ENCODE measurements at regions not wholly inside any gene's neighbourhood (a gene's known extent, or its start where the extent isn't known, plus 50 kb on each side); places are given as distances from the start of the nearest gene placed in this dataset.

DNA sequence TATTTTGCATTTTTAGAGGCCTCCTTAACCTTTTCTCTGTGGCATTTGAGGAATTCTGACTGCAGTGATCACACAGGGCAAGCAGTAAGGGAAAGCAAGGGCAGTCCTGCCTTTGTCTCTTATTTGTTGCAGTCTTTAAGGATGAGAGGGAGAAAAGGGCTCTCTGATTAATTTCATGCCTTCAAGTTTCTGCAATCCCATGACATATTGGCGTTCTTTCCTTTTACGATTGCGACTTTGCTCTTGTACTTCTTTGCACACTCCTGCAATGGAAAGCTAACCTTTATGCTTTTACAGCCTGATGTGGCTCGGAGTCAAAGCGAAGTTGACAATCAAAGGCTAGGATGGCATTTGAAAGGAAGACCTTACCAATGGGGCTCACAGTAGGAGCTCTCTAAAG is 698.4 kb downstream of the DNAH5 start:
- DNase-seq: no peak

DNA sequence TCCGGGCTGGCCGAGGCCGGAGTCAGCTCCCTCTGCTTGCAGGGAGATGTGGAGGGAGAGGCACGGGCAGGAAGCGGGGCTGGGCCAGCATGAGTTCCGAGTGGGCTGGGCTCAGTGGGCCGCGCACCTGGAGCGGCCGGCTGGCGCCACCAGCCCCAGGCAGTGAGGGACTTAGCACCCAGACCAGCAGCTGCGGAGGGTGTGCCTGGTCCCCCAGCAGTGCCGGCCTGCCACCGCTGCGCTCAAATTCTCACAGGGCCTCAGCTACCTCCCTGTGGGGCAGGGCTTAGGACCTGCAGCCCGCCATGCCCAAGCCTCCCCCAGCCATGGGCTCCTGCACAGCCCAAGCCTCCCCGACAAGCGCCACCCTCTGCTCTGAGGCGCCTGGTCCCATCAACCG is 700.3 kb downstream of the DNAH5 start:
- DNase-seq: no peak

DNA sequence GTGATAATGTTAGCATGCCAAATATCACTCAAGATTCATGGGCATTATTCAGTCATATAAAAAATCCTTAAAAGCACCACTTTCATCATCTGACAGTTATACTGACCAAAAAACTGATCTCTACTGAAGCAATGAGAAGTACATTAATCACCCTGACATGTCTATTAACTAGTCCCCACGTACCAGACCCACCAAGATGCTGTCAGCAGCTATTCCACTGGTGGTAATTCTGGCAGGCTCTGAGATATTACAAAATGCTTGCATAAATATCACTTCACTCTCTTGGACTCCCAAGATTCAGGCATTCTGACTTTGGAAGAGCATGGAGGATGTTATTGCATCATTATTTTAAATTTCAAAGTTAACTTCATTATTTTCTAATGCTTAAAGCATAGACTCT is 717.0 kb downstream of the DNAH5 start:
- DNase-seq: no peak

DNA sequence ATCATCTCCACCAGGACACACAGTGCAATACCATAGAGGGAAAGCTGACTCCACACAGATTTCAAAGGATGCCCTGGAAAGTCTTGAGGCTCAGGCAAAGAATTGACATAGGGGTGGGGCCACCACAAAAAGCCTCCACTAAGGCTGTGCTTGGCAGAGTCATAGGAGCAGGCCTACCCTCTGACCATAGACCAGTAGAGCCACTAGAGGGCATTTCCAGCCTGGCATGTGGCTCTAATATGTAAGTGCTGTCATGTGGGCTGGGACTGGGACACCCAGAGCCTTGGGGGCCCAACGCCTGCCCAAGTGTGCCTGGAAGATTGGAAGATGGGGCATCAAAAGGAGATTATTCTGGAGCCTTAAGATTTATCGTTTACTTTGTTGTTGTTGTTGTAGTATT is 726.0 kb downstream of the DNAH5 start:
- no peak for DNase-seq

GRCh38 chr5:13217636-13218035 is 726.9 kb downstream of the DNAH5 start:
- DNase-seq: no peak

- DNase-seq: no peak
Observed at GRCh38 chr5:13215806-13216205, 728.7 kb downstream of the DNAH5 start.

- DNase-seq: no peak
Observed at GRCh38 chr5:13215370-13215769, 729.1 kb downstream of the DNAH5 start.

DNA sequence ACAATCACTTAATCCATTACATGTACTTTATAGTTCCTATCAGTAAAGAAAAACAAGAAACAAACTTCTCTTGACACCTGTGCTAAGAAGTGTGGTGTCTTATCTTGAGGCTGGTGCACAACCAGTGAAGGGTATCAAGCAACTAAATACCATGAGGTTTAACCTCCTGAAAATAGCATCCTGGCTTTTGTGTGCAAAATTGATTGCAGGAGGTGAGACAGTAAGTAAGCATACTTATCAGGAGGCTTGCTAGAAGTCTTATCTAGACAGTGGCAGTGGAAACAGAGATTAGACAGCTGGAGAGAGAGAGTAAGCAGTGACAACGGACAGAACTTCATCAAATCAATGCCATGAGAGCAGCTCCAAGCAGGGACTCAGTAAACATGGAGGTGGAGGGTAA is 730.3 kb downstream of the DNAH5 start:
- no peak for DNase-seq

DNA sequence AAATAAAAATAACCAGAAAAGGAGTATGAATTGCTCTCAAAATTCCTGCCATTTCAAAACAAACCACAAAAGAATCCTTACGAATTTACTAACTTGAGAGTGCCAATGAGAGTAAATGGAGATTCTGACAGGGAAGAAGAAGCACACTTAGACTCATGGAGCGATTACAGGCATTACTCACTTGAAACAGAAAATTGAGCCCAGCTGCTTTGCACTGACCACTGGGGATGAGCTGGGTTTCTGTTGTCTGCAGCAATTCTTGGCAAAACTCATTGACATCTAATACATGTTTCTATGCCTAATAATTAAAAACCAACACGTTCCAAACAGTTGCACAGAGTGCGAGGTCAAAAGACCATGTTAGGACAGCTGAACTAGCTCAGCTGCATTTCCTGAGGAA is 731.6 kb downstream of the DNAH5 start:
- DNase-seq: no peak

DNA sequence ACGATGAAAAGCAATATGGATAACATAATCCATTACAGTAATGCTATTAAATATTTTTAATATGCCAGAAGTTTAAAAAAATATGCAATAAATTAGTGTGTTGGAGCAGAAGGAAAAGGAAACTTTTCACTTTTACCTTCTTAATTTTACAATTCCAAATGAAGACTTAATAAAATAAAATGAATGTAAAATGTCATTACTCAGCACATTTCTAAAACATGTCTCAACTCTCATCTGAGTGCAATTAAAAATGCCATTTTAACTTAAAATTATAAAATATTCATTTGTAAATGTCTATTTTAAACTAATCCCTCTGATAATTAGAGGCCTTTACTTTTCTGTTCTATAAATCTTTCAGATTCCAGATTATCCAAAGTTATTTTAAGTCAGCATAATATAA is 733.4 kb downstream of the DNAH5 start:
- no peak for DNase-seq

DNA sequence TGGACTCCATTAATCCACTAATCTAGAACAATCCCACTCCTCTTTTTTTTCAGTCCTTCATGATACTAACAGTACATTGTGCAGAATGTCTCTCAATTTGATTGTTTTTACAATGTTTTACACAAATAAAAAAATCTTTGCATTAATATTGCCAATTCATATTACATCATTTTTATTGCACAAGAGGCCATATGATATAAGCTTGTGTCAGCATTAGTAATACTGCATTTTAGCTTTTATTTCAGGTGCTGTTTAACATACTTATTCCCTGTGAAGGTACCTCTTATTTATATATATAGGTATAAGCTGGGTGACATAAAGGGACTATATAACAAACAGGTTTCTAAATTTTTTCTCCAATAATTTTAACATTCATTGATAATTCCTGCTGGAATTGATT is 737.4 kb downstream of the DNAH5 start:
- DNase-seq: no peak

- DNase-seq: no peak
Observed at GRCh38 chr5:13201022-13201421, 743.5 kb downstream of the DNAH5 start.

- DNase-seq: peak in 4 of 58 donors; percentile 4 to 35 (median 20)
Observed at GRCh38 chr5:13198226-13198625, 746.3 kb downstream of the DNAH5 start.

GRCh38 chr5:13189532-13189931 is 755.0 kb downstream of the DNAH5 start:
- DNase-seq: no peak

DNA sequence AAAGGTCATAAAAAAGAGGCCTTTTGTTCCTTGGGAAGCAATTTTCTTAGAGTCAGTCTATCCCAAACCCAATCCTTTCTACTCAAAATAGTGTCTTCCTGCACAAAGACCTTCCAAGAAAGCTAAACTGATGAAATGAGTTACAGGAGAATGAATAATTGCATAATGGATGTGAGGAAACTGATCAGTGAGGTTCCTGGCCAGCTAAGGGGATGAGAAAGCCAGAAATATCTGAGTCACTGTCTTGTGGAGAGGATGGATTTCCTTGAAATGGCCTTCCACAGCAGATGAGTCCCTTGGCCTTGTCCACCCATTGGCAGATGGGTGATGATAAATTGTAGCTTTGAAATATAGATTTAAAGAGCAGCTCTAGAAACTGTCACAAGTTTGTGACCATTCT is 756.1 kb downstream of the DNAH5 start:
- DNase-seq: no peak

DNA sequence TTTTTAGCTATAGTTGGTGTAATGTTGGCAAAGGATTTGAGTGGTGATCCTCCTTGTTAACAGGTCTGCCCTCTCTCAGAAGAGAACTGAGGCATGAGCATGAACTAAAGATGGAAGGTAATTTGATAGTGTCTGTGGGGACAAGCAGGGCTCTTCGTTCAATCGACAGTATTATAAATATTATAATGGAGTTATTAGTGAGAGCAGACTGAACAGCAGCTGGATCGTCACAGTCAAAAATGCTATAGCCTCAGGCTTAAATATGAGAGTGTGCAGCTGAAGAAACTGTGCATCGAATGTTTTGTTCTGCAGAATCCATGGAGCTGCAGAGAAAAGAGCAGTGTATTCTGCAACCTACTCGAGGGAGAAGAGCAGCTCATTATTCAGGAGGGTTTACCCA is 757.3 kb downstream of the DNAH5 start:
- no peak for DNase-seq

GRCh38 chr5:13186177-13186576 is 758.3 kb downstream of the DNAH5 start:
- DNase-seq: no peak

DNA sequence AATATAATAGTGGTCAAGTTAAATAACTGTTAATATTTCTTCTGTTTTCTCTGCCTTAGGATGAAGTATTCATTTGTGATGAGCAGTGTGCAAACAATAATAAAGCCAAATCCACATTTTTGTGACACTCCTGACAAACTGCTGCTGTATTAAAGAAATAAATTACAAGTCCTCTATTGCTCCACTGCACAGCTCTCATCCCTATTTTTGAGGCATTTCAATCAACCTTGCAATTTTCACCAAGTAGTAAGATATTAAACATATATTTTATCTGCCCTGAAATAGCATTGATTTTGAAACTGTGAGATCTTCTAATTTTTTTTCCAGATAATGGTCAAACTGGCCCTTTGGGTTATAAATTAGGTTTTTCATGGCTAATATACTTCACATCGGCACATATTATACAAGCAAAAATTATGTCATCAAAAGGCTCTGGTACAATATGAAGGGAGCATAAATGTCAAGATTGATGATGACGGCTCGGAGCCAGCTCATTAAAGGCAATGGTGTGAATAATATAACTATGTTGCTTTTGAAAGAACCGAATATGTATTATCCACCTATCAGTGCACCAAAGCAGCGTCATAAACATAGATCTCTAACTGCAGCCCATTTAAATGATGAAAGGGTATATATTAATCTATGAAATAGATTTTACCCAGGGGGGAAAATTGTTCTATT is 764.9 kb downstream of the DNAH5 start:
- no peak for DNase-seq

DNA sequence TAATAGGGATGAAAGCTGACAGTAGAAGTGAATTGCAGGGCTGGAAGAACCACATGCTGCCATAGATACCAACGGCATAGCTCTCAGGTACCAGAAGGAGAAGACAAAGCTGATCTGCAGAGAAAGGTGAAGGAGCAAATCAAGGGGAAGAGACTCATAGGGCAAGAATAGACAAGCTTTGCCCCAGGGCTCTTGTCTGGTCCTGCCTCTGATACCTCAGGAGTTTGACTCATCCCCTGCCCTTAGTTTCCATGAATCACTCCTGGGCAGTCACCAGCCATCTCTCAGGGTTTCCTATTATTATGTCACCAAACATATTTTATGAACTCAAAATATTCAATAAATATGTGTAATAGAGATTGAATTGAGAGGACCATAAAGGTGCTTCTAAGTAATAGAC is 800.9 kb downstream of the DNAH5 start:
- DNase-seq: no peak

GRCh38 chr5:13143214-13143613 is 801.3 kb downstream of the DNAH5 start:
- no peak for DNase-seq

- DNase-seq: no peak
Observed at GRCh38 chr5:13133951-13134350, 810.5 kb downstream of the DNAH5 start.

DNA sequence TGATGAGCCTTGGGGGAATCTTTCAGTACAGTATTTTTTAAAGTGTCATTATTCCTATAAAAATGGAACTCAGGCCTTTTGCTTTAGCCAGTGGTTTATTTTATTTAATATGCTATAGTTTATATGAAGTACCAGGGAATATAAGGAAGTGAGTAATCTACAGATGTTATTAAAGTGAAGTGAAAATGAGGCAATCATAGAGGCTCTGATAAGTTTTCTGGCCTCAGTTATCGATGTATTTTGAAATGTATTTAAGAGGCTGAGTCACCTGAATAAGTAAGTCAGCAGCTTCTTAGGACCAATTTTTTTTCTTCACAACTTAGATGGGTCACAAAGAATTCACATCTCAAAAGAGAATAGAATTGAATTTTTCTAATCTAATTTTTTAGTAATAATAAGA is 829.0 kb downstream of the DNAH5 start:
- DNase-seq: no peak

DNA sequence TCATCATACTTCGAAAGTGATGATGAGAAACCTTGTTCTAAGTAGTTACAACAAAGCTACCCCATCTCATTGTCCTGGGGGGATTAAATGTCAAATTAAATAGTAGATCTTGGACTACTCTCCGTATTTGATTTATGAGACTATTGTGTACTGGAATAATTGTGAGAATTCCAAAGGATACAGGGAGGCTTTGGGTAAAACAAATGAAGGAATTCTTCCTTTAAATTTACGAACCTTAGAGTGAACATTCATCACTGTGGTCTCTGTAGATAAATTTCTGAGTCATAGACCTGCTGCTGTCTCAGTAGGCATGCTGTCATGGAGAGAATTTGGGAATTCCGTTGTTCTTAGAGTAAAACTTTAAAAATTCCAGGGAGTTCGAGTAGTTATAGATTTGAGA is 836.2 kb downstream of the DNAH5 start:
- DNase-seq: no peak

DNA sequence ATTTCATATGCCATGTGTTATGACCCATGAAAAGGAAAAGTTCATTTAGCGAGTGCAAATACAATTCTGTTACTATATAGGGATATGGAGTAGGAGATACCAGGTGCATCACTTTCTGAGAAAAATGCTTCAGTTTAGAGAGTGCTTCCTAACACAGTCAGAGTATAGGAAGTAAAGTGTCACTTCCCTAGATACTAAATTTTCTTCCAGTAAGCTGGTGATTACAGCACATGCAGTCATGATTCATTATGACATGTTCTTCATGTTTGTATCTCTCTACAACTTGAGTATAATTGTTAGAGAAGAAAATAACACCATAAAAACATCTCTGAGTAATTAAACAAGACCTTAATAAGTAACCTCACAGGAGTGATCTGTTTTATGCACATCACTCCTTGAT is 837.0 kb downstream of the DNAH5 start:
- no peak for DNase-seq

Measured in anterior cingulate cortex (tissue), 58 donors.